Adrenal gland (tissue), 9 donors: ENCODE measurements at regions not wholly inside any gene's neighbourhood (a gene's known extent, or its start where the extent isn't known, plus 50 kb on each side); places are given as distances from the start of the nearest gene placed in this dataset.

Experiments
- DNase-seq, 7 donors: peaks; one replicate each; pipeline ENCODE4 v3.0.0-alpha.2; 2019 to 2020
- H3K27ac ChIP-seq, 5 donors: fragments of 200-600 bp; sonication (generic) in 4 of 5; 1 replicate in 3 of 5; 2 replicates in 2 of 5; pipeline versions ENCODE4 v1.5.1 to v1.8.0; 2016 to 2020; ENCODE audit warnings: mild to moderate bottlenecking in 1 of 5
- H3K27me3 ChIP-seq: fragments of 200-600 bp; 2 replicates; pipeline ENCODE4 v1.8.0; 2021
- H3K36me3 ChIP-seq, 2 donors: fragments of 200-600 bp; replicated peaks in 1 of 2; 1 replicate in 1 of 2; 2 replicates in 1 of 2; pipeline versions ENCODE4 v1.5.1 to v1.8.0; 2018 to 2022
- H3K4me1 ChIP-seq, 2 donors: fragments of 200-600 bp; replicated peaks in 1 of 2; 1 replicate in 1 of 2; 2 replicates in 1 of 2; pipeline versions ENCODE4 v1.5.1 to v1.8.0; 2018 to 2021
- H3K4me3 ChIP-seq, 4 donors: fragments of 200-600 bp; sonication (generic) in 3 of 4; one replicate each; pipeline ENCODE4 v1.5.1; 2016 to 2018
- H3K9me3 ChIP-seq, 3 donors: fragments of 200-600 bp; sonication (generic) in 1 of 3; replicated peaks in 1 of 3; 1 replicate in 2 of 3; 2 replicates in 1 of 3; pipeline versions ENCODE4 v1.5.1 to v1.8.0; 2016 to 2021
- POLR2A ChIP-seq, 2 donors: fragments of 450-650 bp; IDR thresholded peaks; one replicate each; pipeline ENCODE4 v1.6.1; 2017; ENCODE audit warnings: antibody characterized with exemption in 2 of 2, mild to moderate bottlenecking in 2 of 2, moderate library complexity in 1 of 2
- WGBS, 4 donors: extraction: QIAGEN DNeasy Blood & Tissue Kit in 2 of 4; methylation state at CpG; one replicate each; pipeline versions ENCODE4 v1.1.5 to v1.1.7; 2013 to 2017; 5-methylcytosine and 5-hydroxymethylcytosine counted together
- intact Hi-C, 2 donors: fragments of 100-400 bp; cut with DNase I; formaldehyde crosslinking; loops; one replicate each; pipeline versions ENCODE4 v1.14.1 to v1.15.0; 2022 to 2023
- TF ChIP-seq, protein P1 (sequence below), 6 experiments: fragments of 450-650 bp in 4 of 6; fragments of 200-600 bp in 2 of 6; sonication (generic) in 1 of 6; IDR thresholded peaks; 1 replicate in 5 of 6; 2 replicates in 1 of 6; pipeline versions ENCODE4 v1.5.1 to v1.8.0; 2016 to 2021; ENCODE audit warnings: antibody characterized with exemption in 6 of 6, mild to moderate bottlenecking in 2 of 6, moderate library complexity in 1 of 6
- donor health status: healthy with polysubstance abuse.
- donor health status: Bipolar disorder and iron deficiency.
- donor health status: DM: yes; HTN: yes; CAD: no.
- donor health status: DM: no; HTN: no; CAD: no.
- donor health status: DM: no; HTN: no; CAD: no.

DNA sequence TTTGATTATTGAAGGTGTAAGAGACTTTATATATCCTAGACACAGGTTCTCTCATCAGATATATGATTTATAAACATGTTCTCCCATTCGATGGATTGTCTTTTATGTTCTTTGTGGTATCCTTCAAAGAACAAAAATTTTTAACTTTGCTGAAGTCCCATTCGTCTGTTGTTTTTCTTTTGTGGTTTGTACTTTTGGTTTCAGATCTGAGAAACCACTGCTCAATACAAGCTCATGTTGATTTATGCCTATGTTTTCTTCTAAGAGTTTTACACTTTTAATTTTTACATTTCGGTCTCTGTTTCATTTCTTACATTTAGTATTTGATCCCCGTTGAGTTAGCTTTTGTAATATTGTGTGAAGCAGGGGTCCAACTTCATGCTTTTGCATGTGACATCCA lies 103.3 kb upstream of the SPRED1 start:
- WGBS, 4 donors, result 59 to 74% (median 62%) methylated on average over 4 of the region's 4 CpGs
- Histone ChIP-seq H3K36me3 (no peaks in the 10 kb centered on the region), H3K27ac (no peak overlapping the region), H3K4me3 (no peak overlapping the region), H3K4me1 (no peaks in the 10 kb centered on the region), H3K27me3 (no peaks in the 10 kb centered on the region), H3K9me3 (peaks cover 0 to 14% (median 0%) of the 10 kb centered on the region in 3 donors)
- intact Hi-C loops, result no loop called here
- TF ChIP-seq, protein P1, sequence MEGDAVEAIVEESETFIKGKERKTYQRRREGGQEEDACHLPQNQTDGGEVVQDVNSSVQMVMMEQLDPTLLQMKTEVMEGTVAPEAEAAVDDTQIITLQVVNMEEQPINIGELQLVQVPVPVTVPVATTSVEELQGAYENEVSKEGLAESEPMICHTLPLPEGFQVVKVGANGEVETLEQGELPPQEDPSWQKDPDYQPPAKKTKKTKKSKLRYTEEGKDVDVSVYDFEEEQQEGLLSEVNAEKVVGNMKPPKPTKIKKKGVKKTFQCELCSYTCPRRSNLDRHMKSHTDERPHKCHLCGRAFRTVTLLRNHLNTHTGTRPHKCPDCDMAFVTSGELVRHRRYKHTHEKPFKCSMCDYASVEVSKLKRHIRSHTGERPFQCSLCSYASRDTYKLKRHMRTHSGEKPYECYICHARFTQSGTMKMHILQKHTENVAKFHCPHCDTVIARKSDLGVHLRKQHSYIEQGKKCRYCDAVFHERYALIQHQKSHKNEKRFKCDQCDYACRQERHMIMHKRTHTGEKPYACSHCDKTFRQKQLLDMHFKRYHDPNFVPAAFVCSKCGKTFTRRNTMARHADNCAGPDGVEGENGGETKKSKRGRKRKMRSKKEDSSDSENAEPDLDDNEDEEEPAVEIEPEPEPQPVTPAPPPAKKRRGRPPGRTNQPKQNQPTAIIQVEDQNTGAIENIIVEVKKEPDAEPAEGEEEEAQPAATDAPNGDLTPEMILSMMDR (IDR thresholded peaks at IDR 0.05), result no peak
- TF ChIP-seq POLR2A (IDR thresholded peaks at IDR 0.05), result no peak
- no peak for DNase-seq

DNA sequence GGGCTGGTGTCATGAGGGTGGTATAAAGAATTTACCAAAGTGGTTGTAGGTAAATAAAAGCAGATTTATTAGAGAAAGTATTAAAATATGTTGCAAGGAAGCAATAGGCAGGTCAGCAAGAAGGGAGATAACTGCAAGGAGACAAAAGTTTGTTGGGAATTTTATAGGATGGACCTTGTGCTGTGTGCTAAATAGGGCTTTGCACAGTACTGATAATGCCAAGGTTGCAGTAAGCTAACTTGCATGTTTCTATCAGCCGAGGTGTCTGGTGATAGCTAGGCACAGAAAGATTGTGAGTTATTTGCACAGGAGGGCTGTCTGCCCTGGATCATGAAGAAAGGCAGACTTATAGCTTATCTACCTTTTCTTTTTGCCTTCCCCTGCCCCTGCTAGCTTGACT lies 102.5 kb upstream of the SPRED1 start:
- H3K36me3 ChIP-seq, result peaks cover 0 to under 1% of the 10 kb centered on the region in 2 donors
- intact Hi-C loops, result no loop called here
- H3K9me3 ChIP-seq, result peaks cover 0 to 14% (median 0%) of the 10 kb centered on the region in 3 donors
- 43 to 64% (median 48%) methylated on average over 1 of the region's 1 CpG for WGBS, 4 donors
- no peak overlapping the region for H3K4me3 ChIP-seq
- no peak overlapping the region for H3K27ac ChIP-seq
- no peaks in the 10 kb centered on the region for H3K27me3 ChIP-seq
- no peak for DNase-seq
- no peak for TF ChIP-seq POLR2A (IDR thresholded peaks at IDR 0.05)
- TF ChIP-seq, protein P1 (IDR thresholded peaks at IDR 0.05), result no peak
- no peaks in the 10 kb centered on the region for H3K4me1 ChIP-seq

DNA sequence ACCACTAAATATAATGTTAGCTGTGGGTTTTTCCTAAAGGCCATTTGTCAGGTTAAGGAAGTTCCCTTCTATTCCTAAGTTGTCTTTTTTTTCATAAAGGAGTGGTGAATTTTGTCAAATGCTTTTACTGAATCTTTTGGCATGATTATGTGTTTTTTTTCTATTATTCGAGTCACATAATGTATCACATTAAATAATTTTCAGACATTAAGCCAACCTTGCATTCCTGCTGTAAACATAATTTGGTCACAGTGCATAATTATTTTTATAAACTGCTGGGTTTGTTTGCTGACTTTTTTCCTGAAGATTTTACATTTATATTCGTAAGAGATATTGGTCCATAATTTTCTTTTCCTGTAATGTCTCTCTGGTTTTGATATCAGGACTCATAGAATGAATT lies 101.8 kb upstream of the SPRED1 start:
- intact Hi-C loops, result no loop called here
- 77 to 83% (median 80%) methylated on average over 2 of the region's 2 CpGs for WGBS, 4 donors
- TF ChIP-seq POLR2A (IDR thresholded peaks at IDR 0.05), result no peak
- TF ChIP-seq, protein P1 (IDR thresholded peaks at IDR 0.05), result no peak
- no peaks in the 10 kb centered on the region for H3K27me3 ChIP-seq
- DNase-seq, result no peak
- H3K27ac ChIP-seq, result no peak overlapping the region
- no peaks in the 10 kb centered on the region for H3K4me1 ChIP-seq
- H3K9me3 ChIP-seq, result peaks cover 0 to 14% (median 0%) of the 10 kb centered on the region in 3 donors
- peaks cover 0 to 3% of the 10 kb centered on the region in 2 donors for H3K36me3 ChIP-seq
- H3K4me3 ChIP-seq, result no peak overlapping the region

DNA sequence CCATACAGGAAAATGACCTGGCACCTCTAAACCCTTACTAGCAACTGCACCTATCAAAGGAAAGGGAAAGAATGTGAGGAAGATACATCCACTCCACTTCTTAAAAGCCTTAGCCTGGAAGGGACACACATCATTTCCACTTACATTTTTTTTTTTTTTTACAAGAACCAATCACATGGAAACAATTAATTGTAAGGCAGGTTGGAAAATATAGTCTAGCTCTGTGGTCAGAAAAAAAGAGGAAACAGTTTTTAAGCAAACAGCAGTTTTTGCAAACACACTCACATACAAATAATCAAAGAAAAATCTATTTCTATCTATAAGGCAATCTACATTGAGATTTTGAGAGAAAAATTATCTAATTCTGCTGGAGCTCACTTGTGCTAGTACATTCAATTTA lies 98.9 kb upstream of the SPRED1 start:
- Histone ChIP-seq H3K9me3 (peaks cover 0 to 14% (median 0%) of the 10 kb centered on the region in 3 donors), H3K4me1 (no peaks in the 10 kb centered on the region), H3K36me3 (peaks cover 0 to 3% of the 10 kb centered on the region in 2 donors), H3K27me3 (no peaks in the 10 kb centered on the region), H3K27ac (no peak overlapping the region), H3K4me3 (no peak overlapping the region)
- no peak for TF ChIP-seq POLR2A (IDR thresholded peaks at IDR 0.05)
- TF ChIP-seq, protein P1 (IDR thresholded peaks at IDR 0.05), result no peak
- intact Hi-C loops, result no loop called here
- DNase-seq, result no peak
